Kidney (tissue), 13 donors: ENCODE measurements at regions not wholly inside any gene's neighbourhood (a gene's known extent, or its start where the extent isn't known, plus 50 kb on each side); places are given as distances from the start of the nearest gene placed in this dataset.
A peak's percentile ranks its signal among the peaks of the same experiment; 100 is the strongest.

Source experiments
- DNase-seq, 5 donors: peaks; one replicate each; pipeline ENCODE4 v3.0.0-alpha.2; 2013 to 2020
- FAIRE-seq: peaks from 2 replicates; lab custom pipeline; 2012; peaks lifted over from hg19 to GRCh38; lab: Jason Lieb, UNC
- H3K27ac ChIP-seq, 2 donors: one replicate each; pipeline ENCODE4 v1.7.0; 2013; ENCODE audit warnings: low read depth in 2 of 2, low read length in 2 of 2, inconsistent platforms in 1 of 2
- H3K27me3 ChIP-seq: one replicate; pipeline ENCODE4 v1.7.1; 2013; ENCODE audit warnings: low read length, inconsistent platforms; ENCODE audit not compliant: control insufficient read depth, insufficient read depth
- H3K36me3 ChIP-seq, 3 donors: one replicate each; pipeline versions ENCODE4 v1.7.0 to v1.7.1; 2013; ENCODE audit warnings: low read length in 3 of 3, control low read depth in 1 of 3, inconsistent platforms in 1 of 3; ENCODE audit not compliant: insufficient read depth in 3 of 3, control insufficient read depth in 2 of 3
- H3K4me1 ChIP-seq, 3 donors: one replicate each; pipeline versions ENCODE4 v1.7.0 to v1.7.1; 2013; ENCODE audit warnings: low read length in 3 of 3, inconsistent platforms in 1 of 3, low read depth in 1 of 3; ENCODE audit not compliant: control insufficient read depth in 2 of 3, insufficient read depth in 2 of 3
- H3K4me3 ChIP-seq, 3 donors: one replicate each; pipeline versions ENCODE4 v1.7.0 to v1.8.1; 2013; ENCODE audit warnings: low read length in 3 of 3, control low read depth in 1 of 3, inconsistent platforms in 1 of 3
- H3K9ac ChIP-seq, 3 donors: one replicate each; pipeline versions ENCODE4 v1.7.0 to v1.7.1; 2013; ENCODE audit warnings: low read length in 3 of 3, control low read depth in 1 of 3, inconsistent platforms in 1 of 3
- H3K9me3 ChIP-seq, 3 donors: one replicate each; pipeline versions ENCODE4 v1.7.0 to v1.7.1; 2013; ENCODE audit warnings: low read length in 3 of 3, control low read depth in 1 of 3, inconsistent platforms in 1 of 3; ENCODE audit not compliant: control insufficient read depth in 2 of 3, insufficient read depth in 1 of 3
- CTCF ChIP-seq: IDR thresholded peaks from 3 replicates; pipeline ENCODE4 v1.5.1; 2012; ENCODE audit warnings: mild to moderate bottlenecking, moderate library complexity, borderline replicate concordance; ENCODE audit not compliant: insufficient read depth; ENCODE audit errors: extremely low read depth
- intact Hi-C: fragments of 100-400 bp; cut with DNase I; formaldehyde crosslinking; loops from one replicate; pipeline ENCODE4 v1.11.1; 2022
- donor health status: control.
- donor health status: control.
- donor health status: control.
- donor health status: control.
- donor health status: control.
- donor health status: DM: yes; HTN: yes; CAD: no.
- donor health status: Normal renal cell carcinoma (clear cell type).

GRCh38 chr10:125479059-125479458 is 203.9 kb downstream of the TEX36 start:
- Histone ChIP-seq H3K27ac (no peak overlapping the region), H3K9ac (no peak overlapping the region), H3K9me3 (no peaks in the 10 kb centered on the region), H3K4me1 (no peaks in the 10 kb centered on the region), H3K4me3 (no peak overlapping the region), H3K36me3 (no peaks in the 10 kb centered on the region), H3K27me3 (no peaks in the 10 kb centered on the region)
- no peak for TF ChIP-seq CTCF
- intact Hi-C loops, result no loop called here
- FAIRE-seq (no peak), DNase-seq (no peak)

- DNase-seq (no peak), FAIRE-seq (no peak)
- Histone ChIP-seq H3K4me1 (no peaks in the 10 kb centered on the region), H3K27ac (no peak overlapping the region), H3K36me3 (no peaks in the 10 kb centered on the region), H3K27me3 (no peaks in the 10 kb centered on the region), H3K4me3 (no peak overlapping the region), H3K9me3 (no peaks in the 10 kb centered on the region), H3K9ac (no peak overlapping the region)
- TF ChIP-seq CTCF, result no peak
- intact Hi-C loops, result no loop called here
These were observed 207.1 kb downstream of the TEX36 start for GRCh38 chr10:125475815-125476214.

GRCh38 chr10:125473143-125473793 is 209.7 kb downstream of the TEX36 start:
- no peaks in the 10 kb centered on the region for H3K36me3 ChIP-seq
- no peak for FAIRE-seq
- DNase-seq, result peak in 3 of 5 donors; percentile 31 to 58 (median 51)
- no peak overlapping the region for H3K27ac ChIP-seq
- H3K4me3 ChIP-seq, result no peak overlapping the region
- no peak for TF ChIP-seq CTCF
- H3K9ac ChIP-seq, result no peak overlapping the region
- H3K27me3 ChIP-seq, result no peaks in the 10 kb centered on the region
- no peaks in the 10 kb centered on the region for H3K9me3 ChIP-seq
- intact Hi-C loops, result no loop called here
- no peaks in the 10 kb centered on the region for H3K4me1 ChIP-seq
